Gastroesophageal sphincter (tissue), 4 donors: ENCODE measurements at regions not wholly inside any gene's neighbourhood (a gene's known extent, or its start where the extent isn't known, plus 50 kb on each side); places are given as distances from the start of the nearest gene placed in this dataset.

Experiments used
- ATAC-seq: fragments of 150-250 bp; one replicate; pipeline ENCODE4 v1.9.1; 2016; ENCODE audit warnings: mild to moderate bottlenecking, moderate library complexity
- H3K27ac ChIP-seq, 4 donors: fragments of 200-600 bp; sonication (generic) in 3 of 4; 1 replicate in 3 of 4; 2 replicates in 1 of 4; pipeline ENCODE4 v1.5.1; 2016 to 2019
- H3K27me3 ChIP-seq: fragments of 200-600 bp; sonication (generic); one replicate; pipeline ENCODE4 v1.5.1; 2019
- H3K36me3 ChIP-seq, 2 donors: fragments of 200-600 bp; sonication (generic); one replicate each; pipeline ENCODE4 v1.5.1; 2019; ENCODE audit warnings: control low read depth in 1 of 2
- H3K4me1 ChIP-seq, 3 donors: fragments of 200-600 bp; sonication (generic); 1 replicate in 2 of 3; 2 replicates in 1 of 3; pipeline ENCODE4 v1.5.1; 2016 to 2019; ENCODE audit warnings: control low read depth in 2 of 3
- H3K4me3 ChIP-seq, 2 donors: fragments of 200-600 bp; sonication (generic); one replicate each; pipeline ENCODE4 v1.5.1; 2019; ENCODE audit warnings: mild to moderate bottlenecking in 1 of 2, moderate library complexity in 1 of 2
- H3K9me3 ChIP-seq, 3 donors: fragments of 200-600 bp; sonication (generic); one replicate each; pipeline ENCODE4 v1.5.1; 2017 to 2019; ENCODE audit warnings: control low read depth in 2 of 3
- CTCF ChIP-seq, 4 experiments: fragments of 200-600 bp in 2 of 4; fragments of 450-650 bp in 2 of 4; sonication (generic) in 1 of 4; IDR thresholded peaks; one replicate each; pipeline ENCODE4 v1.5.1; 2017 to 2019; ENCODE audit warnings: antibody characterized with exemption in 4 of 4, mild to moderate bottlenecking in 2 of 4, moderate library complexity in 2 of 4
- EP300 ChIP-seq: sonication (generic); formaldehyde crosslinking; IDR thresholded peaks from one replicate; pipeline ENCODE4 v1.6.1; 2017; ENCODE audit warnings: antibody characterized with exemption, mild to moderate bottlenecking
- POLR2A ChIP-seq, 2 donors: fragments of 450-650 bp; IDR thresholded peaks; one replicate each; pipeline ENCODE4 v1.6.1; 2017; ENCODE audit warnings: antibody characterized with exemption in 2 of 2, mild to moderate bottlenecking in 2 of 2, moderate library complexity in 1 of 2
- POLR2AphosphoS5 ChIP-seq: sonication (generic); formaldehyde crosslinking; IDR thresholded peaks from one replicate; pipeline ENCODE4 v1.6.1; 2017; ENCODE audit warnings: antibody characterized with exemption
- WGBS, 2 donors: methylation state at CpG; one replicate each; pipeline ENCODE4 v1.1.5; 2018; ENCODE audit warnings: low coverage in 1 of 2; 5-methylcytosine and 5-hydroxymethylcytosine counted together

GRCh38 chr6:9195322-9195721 is 760.0 kb upstream of the SLC35B3 start:
- H3K4me1 ChIP-seq: no peaks in the 10 kb centered on the region
- H3K27ac ChIP-seq: no peak overlapping the region
- WGBS, 2 donors: 67 to 68% methylated on average over 1 of the region's 1 CpG
- H3K27me3 ChIP-seq: no peaks in the 10 kb centered on the region
- H3K36me3 ChIP-seq: no peaks in the 10 kb centered on the region
- no peaks in the 10 kb centered on the region for H3K9me3 ChIP-seq
- ATAC-seq: no peak
- TF ChIP-seq POLR2A (IDR thresholded peaks at IDR 0.05) (no peak), EP300 (no peak), CTCF (IDR thresholded peaks at IDR 0.05) (no peak), POLR2AphosphoS5 (no peak)
- H3K4me3 ChIP-seq: no peak overlapping the region

DNA sequence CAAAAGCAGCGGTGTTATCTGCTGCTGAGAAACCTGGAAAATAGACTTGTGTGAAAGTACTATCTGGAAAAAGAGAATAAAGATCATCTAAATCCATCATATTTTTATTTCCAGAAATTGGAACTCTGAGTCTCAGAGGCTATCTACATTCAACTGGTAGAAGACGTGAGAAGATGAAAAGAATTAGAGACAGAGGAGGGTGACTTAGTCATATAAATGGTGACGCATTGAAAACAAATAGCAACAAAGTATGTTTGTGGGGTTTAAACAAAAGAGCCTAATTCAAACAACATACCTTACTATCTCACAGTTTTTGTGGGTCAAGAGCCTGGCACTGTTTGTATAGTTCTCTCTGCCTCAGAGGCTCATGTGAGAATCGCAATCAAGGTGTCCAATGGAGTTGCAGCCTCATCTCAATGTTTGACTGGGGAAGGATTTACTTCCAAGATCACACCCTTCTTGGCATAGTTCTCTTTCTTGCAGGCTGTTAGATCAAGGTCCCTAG is 757.1 kb upstream of the SLC35B3 start:
- Histone ChIP-seq H3K4me1 (no peaks in the 10 kb centered on the region), H3K36me3 (no peaks in the 10 kb centered on the region), H3K27me3 (no peaks in the 10 kb centered on the region), H3K9me3 (no peaks in the 10 kb centered on the region), H3K27ac (no peak overlapping the region), H3K4me3 (no peak overlapping the region)
- no peak for ATAC-seq
- 90 to 94% methylated on average over 4 of the region's 4 CpGs for WGBS, 2 donors
- TF ChIP-seq POLR2A (IDR thresholded peaks at IDR 0.05): no peak
- TF ChIP-seq POLR2AphosphoS5: no peak
- no peak for TF ChIP-seq CTCF (IDR thresholded peaks at IDR 0.05)
- no peak for TF ChIP-seq EP300

- no peaks in the 10 kb centered on the region for H3K36me3 ChIP-seq
- H3K4me1 ChIP-seq: no peaks in the 10 kb centered on the region
- H3K4me3 ChIP-seq: no peak overlapping the region
- H3K27me3 ChIP-seq: no peaks in the 10 kb centered on the region
- no peak for ATAC-seq
- no peaks in the 10 kb centered on the region for H3K9me3 ChIP-seq
- TF ChIP-seq POLR2A (IDR thresholded peaks at IDR 0.05): no peak
- TF ChIP-seq POLR2AphosphoS5: no peak
- no peak for TF ChIP-seq CTCF (IDR thresholded peaks at IDR 0.05)
- TF ChIP-seq EP300: no peak
- H3K27ac ChIP-seq: no peak overlapping the region
Observed at GRCh38 chr6:9186148-9186547, 750.8 kb upstream of the SLC35B3 start.

GRCh38 chr6:9178071-9178470 is 742.7 kb upstream of the SLC35B3 start:
- WGBS, 2 donors: 74 to 100% methylated on average over 1 to 2 of the region's 2 CpGs
- H3K4me1 ChIP-seq: no peaks in the 10 kb centered on the region
- TF ChIP-seq POLR2AphosphoS5 (no peak), CTCF (IDR thresholded peaks at IDR 0.05) (no peak), EP300 (no peak), POLR2A (IDR thresholded peaks at IDR 0.05) (no peak)
- H3K9me3 ChIP-seq: no peaks in the 10 kb centered on the region
- H3K36me3 ChIP-seq: no peaks in the 10 kb centered on the region
- no peak for ATAC-seq
- H3K27me3 ChIP-seq: no peaks in the 10 kb centered on the region
- no peak overlapping the region for H3K4me3 ChIP-seq
- no peak overlapping the region for H3K27ac ChIP-seq

DNA sequence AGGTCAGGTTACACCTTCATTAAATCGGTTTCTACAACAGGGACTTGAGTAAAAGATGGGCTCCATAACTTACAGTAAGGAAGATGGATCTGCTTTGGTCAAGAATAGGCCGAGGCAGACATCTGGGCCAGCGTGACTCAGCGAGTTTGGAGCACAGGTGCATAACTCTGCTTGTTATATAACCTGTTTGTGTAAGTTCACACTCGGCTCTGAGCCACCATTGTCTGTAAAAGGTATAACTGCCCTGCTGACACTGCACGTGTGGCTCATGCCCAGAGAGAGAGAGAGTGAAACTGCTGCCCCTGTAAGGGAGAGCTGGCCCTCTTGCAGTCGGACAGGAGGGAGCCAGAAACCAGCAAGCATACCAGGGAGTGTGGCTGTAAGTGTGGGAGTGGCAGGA is 737.9 kb upstream of the SLC35B3 start:
- TF ChIP-seq POLR2A (IDR thresholded peaks at IDR 0.05) (no peak), CTCF (IDR thresholded peaks at IDR 0.05) (no peak), EP300 (no peak), POLR2AphosphoS5 (no peak)
- no peak for ATAC-seq
- no peak overlapping the region for H3K27ac ChIP-seq
- WGBS, 2 donors: 64 to 79% methylated on average over 2 to 6 of the region's 7 CpGs
- H3K4me3 ChIP-seq: no peak overlapping the region
- no peaks in the 10 kb centered on the region for H3K36me3 ChIP-seq
- H3K27me3 ChIP-seq: no peaks in the 10 kb centered on the region
- no peaks in the 10 kb centered on the region for H3K9me3 ChIP-seq
- H3K4me1 ChIP-seq: no peaks in the 10 kb centered on the region
